Adrenal gland (tissue), 5 donors: ENCODE measurements at regions not wholly inside any gene's neighbourhood (a gene's known extent, or its start where the extent isn't known, plus 50 kb on each side); places are given as distances from the start of the nearest gene placed in this dataset.

Source experiments
- POLR2A ChIP-seq, 2 donors: fragments of 450-650 bp; IDR thresholded peaks; one replicate each; pipeline ENCODE4 v1.6.1; 2017; ENCODE audit warnings: antibody characterized with exemption in 2 of 2, mild to moderate bottlenecking in 2 of 2, moderate library complexity in 1 of 2
- TF ChIP-seq, protein P1 (sequence below), 6 experiments: fragments of 450-650 bp in 4 of 6; fragments of 200-600 bp in 2 of 6; sonication (generic) in 1 of 6; IDR thresholded peaks; 1 replicate in 5 of 6; 2 replicates in 1 of 6; pipeline versions ENCODE4 v1.5.1 to v1.8.0; 2016 to 2021; ENCODE audit warnings: antibody characterized with exemption in 6 of 6, mild to moderate bottlenecking in 2 of 6, moderate library complexity in 1 of 6
- donor health status: DM: no; HTN: no; CAD: no.

DNA sequence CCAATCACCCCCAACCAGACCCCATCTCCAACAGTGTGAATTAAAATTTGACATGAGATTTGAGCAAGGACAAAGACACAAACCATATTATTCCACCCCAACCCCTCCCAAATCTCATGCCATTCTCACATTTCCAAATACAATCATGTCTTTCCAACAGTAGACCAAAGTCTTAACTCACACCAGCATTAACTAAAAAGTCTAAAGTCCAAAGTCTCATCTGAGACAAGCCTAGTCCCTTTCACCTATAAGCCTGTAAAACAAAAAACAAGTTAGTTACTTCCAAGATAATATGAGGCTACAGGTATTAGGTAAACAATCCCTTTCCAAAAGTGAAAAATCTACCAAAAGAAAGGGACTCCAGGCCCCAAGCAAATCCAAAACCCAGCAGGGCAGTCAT, 140.6 kb upstream of the NR4A3 start:
- TF ChIP-seq, protein P1, sequence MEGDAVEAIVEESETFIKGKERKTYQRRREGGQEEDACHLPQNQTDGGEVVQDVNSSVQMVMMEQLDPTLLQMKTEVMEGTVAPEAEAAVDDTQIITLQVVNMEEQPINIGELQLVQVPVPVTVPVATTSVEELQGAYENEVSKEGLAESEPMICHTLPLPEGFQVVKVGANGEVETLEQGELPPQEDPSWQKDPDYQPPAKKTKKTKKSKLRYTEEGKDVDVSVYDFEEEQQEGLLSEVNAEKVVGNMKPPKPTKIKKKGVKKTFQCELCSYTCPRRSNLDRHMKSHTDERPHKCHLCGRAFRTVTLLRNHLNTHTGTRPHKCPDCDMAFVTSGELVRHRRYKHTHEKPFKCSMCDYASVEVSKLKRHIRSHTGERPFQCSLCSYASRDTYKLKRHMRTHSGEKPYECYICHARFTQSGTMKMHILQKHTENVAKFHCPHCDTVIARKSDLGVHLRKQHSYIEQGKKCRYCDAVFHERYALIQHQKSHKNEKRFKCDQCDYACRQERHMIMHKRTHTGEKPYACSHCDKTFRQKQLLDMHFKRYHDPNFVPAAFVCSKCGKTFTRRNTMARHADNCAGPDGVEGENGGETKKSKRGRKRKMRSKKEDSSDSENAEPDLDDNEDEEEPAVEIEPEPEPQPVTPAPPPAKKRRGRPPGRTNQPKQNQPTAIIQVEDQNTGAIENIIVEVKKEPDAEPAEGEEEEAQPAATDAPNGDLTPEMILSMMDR (IDR thresholded peaks at IDR 0.05), result no peak
- TF ChIP-seq POLR2A (IDR thresholded peaks at IDR 0.05), result no peak
